NCI-H146 (cell line): ENCODE measurements at regions not wholly inside any gene's neighbourhood (a gene's known extent, or its start where the extent isn't known, plus 50 kb on each side); places are given as distances from the start of the nearest gene placed in this dataset.
"Not testable (repeated sequence)": the region's sequence is repeated elsewhere in the genome, so short reads cannot be mapped to it uniquely, and the experiment has no call there.

Experiments
- DNase-seq: peaks from one replicate; lab custom pipeline; 2025; lab: John Stamatoyannopoulos, UW

DNA sequence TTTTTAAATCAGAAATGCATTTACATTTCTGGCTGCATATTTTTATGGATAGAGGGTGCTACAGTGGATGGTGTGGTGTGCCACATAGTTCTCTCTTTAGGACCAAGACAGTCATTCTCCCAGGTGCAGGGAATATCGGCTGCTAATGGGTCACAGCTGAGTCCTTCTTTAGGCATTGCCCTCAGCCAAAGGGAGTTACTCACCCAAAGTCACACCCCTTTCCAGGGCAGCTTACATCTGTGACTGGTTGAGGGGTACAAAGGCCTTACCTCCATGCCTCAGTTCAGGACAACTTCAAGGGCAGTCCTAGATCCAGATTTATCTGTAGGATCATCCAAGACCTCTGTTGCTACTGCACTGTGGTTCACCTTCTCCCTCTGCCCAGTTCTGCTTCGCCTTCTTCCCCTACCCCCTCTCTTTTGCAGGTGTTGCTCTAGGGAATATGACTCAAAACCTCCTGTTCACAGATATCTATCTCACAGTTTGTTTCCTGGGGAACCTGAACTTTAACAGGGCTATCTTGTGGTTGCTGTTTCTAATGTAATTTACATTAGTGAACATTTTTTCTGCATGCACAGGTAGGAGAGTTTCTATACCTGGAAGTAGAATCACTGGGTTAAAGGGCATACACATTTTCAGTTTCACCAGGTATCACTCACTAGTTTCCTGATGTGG, 413.9 kb downstream of the RPS6KC1 start:
- no peak for DNase-seq

- no peak for DNase-seq
Observed at GRCh38 chr1:213466541-213466940, 415.5 kb downstream of the RPS6KC1 start.

DNA sequence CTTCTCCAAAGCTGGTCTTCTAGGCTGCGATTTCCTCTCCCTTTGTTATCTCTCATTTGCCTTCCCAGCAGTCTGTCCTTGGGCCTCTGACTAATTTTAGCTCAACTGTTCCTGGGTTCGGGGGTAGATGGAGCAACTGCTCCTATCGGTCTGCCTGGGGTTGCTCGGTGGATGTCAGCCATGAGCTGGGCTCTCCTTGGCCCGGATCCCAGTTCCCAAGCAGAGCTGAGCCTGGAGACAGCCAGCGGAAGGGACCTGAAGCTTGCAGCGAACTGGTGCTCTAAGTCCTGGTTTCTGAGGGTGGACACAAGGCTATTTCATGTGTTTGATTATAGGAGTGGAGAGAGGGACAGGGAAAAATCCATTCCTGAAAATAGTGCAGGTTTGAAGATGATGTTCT, 423.0 kb downstream of the RPS6KC1 start:
- peak; percentile 34 for DNase-seq

GRCh38 chr1:213481395-213481794, 430.4 kb downstream of the RPS6KC1 start:
- no peak for DNase-seq

DNA sequence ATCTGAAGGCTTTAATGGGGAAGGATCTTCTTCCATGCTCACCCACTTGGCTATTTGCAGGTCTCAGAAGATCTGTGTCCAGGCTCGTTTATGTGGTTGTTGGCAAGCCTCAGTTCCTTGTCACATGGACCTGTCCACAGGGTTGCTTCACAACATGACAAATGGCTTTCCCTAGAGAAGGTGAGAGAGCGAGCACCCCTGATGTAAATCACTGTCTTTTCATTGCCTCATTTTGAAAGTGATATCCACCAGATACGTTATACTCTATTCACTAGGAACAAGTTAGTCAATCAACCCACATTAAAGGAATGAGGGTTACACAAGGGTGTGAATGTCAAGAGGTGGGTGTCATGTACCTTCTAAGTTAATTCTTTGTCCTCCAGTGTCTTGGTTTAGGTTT, 433.3 kb downstream of the RPS6KC1 start:
- DNase-seq: no peak

GRCh38 chr1:213484758-213485157, 433.7 kb downstream of the RPS6KC1 start:
- no peak for DNase-seq

GRCh38 chr1:213486488-213486887, 435.4 kb downstream of the RPS6KC1 start:
- no peak for DNase-seq

DNA sequence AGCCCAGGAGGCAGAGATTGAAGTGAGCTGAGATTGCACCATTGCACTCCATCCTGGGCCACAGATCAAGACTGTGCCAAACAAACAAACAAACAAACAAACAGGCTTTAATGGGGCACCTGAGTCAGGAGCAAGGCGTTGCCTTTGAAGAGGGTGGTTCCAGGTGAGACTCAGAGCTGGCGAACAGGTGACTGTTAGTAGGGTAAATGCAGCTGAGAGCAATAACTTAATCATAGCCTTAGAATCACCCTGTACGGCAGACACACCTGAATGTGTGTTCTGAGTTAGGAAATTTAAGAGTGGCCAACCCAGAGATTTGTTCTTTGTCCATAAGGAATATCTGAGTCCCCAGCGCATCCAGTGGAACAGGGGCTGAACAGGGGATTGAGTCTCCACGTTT, 440.4 kb downstream of the RPS6KC1 start:
- no peak for DNase-seq

GRCh38 chr1:213492161-213493041, 441.4 kb downstream of the RPS6KC1 start:
- DNase-seq: no peak

DNA sequence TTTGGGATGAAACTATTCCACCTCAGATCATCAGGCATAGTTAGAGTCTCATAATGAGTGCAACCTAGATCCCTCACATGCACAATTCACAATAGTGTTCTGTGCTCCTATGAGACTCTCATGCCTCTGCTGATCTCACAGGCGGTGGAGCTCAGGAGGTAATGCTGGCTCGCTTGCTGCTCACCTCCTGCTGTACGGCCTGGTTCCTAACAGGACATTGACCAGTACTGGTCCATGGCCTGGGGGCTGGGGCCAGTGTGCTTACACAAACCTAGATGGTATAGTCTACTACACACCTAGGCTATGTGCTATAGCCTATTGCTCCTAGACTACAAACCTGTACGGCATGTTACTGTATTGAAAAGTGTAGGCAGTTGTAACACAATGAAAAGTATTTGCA, 448.4 kb downstream of the RPS6KC1 start:
- no peak for DNase-seq

DNA sequence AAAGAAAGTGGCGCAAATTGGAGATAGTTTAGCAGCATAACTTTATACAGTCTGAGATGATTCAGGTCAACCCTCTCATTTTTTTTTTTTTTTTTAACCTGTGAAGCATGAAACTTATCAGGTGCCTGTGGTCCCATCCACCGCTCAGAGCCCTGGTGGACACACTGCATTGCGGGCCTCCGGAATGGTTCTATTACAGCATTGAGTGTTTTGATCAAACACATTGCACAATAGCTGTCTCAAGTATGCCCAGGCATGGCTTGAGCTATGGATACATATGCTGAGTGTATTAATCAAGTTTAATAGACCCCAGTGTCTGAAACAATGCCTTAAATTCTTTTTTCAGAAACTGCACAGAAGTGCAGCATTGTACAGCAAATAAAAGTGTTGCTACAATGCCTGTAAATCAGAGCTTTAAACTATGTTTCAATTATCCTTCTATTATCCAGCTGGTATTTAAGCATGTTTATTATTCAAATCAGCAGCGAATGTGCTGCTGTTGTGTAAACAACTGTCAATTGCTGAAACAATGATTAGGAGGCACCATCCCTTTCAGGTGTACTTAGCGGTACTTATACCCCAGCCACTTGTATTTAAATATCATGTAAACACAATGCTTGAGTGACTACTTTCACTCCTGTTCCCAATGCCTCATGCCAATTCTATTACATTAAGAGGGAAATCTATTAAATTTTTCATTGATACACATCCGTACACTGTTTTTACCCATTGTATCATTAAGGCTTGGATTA, 456.6 kb downstream of the RPS6KC1 start:
- peak; percentile 59 for DNase-seq

GRCh38 chr1:213511173-213511572, 460.1 kb downstream of the RPS6KC1 start:
- DNase-seq: no peak

GRCh38 chr1:213512316-213512715, 461.3 kb downstream of the RPS6KC1 start:
- DNase-seq: no peak

GRCh38 chr1:213513006-213513405, 462.0 kb downstream of the RPS6KC1 start:
- no peak for DNase-seq

DNA sequence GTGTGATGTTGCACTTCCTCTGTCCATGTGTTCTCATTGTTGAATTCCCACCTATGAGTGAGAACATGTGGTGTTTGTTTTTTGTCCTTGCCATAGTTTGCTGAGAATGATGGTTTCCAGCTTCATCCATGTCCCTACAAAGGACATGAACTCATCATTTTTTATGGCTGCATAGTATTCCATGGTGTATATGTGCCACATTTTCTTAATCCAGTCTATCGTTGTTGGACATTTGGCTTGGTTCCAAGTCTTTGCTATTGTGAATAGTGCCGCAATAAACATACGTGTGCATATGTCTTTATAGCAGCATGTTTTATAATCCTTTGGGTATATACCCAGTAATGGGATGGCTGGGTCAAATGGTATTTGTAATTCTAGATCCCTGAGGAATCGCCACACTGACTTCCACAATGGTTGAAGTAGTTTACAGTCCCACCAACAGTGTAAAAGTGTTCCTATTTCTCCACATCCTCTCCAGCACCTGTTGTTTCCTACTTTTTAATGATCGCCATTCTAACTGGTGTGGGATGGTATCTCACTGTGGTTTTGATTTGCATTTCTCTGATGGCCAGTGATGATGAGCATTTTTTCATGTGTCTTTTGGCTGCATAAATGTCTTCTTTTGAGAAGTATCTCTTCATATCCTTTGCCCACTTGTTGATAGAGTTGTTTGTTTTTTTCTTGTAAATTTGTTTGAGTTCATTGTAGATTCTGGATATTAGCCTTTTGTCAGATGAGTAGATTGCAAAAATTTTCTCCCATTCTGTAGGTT, 463.6 kb downstream of the RPS6KC1 start:
- DNase-seq: not testable (repeated sequence)

- DNase-seq: peak; percentile 95
Observed at GRCh38 chr1:213519098-213519497, 468.1 kb downstream of the RPS6KC1 start.

DNA sequence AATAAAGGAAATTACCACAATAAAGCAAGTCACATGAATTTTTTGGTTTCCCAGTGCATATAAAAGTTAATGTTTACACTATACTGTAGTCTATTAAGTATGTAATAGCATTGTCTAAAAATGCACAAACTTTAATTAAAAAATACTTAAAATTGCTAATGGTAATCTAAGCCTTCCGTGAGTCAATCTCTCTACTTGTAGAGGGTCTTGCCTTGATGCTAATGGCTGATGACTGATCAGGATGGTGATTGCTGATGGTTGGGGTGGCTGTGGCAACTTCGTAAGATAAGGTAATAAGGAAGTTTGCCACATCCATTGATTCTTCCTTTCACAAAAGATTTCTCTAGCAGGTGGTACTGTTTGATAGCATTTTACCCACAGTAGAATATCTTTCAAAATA, 466.6 kb upstream of the PROX1 start:
- DNase-seq: no peak

DNA sequence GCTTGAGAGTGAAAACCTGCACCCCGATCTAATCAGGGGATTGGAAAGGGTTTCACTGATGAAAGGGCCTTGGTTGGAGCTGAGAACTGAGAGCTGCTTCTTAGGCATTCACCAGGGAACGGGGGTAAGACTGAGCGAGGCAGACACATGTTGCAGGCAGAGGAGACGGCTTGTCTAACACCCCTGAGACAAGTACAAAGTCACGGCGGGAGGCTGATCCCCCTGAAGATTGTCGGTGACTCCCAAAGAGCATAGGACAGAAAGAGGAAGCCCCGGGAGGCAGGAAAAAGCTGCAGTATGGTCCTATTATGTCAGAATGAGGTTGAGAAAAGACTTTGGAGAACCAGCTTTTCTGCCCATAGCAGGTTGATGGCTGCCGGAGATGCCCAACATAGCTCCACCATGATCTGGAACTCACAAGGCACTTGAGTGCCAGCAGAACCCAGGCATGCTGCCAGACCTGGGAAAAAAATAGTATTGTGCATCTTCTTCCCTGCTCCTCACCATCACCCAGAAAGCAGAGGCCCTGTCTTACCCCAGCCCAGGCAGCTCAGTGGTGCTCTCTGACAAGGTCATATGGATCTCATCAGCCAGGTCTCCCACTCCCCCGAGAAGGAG, 463.9 kb upstream of the PROX1 start:
- no peak for DNase-seq

- no peak for DNase-seq
Observed at GRCh38 chr1:213526306-213526705, 461.5 kb upstream of the PROX1 start.

GRCh38 chr1:213530611-213531320, 457.0 kb upstream of the PROX1 start:
- DNase-seq: no peak
